ENCODE measurements at regions not wholly inside any gene's neighbourhood (a gene's known extent, or its start where the extent isn't known, plus 50 kb on each side); places are given as distances from the start of the nearest gene placed in this dataset.

GRCh38 chr17:77385750-77386501, 245.2 kb downstream of the SEC14L1 start:
- no peak for TF ChIP-seq MLX (CRISPR knock-in tag; IDR thresholded peaks at IDR 0.05)
- no peak for TF ChIP-seq CTCF (IDR thresholded peaks at IDR 0.05)
- TF ChIP-seq FOXP1 (CRISPR knock-in tag; IDR thresholded peaks at IDR 0.05; ENCODE audit: borderline replicate concordance) = no peak

Measured in WTC11 (cell line).